SKM-1 (cell line): ENCODE measurements at regions not wholly inside any gene's neighbourhood (a gene's known extent, or its start where the extent isn't known, plus 50 kb on each side); places are given as distances from the start of the nearest gene placed in this dataset.
A peak's percentile ranks its signal among the peaks of the same experiment; 100 is the strongest.
"Not testable (repeated sequence)": the region's sequence is repeated elsewhere in the genome, so short reads cannot be mapped to it uniquely, and the experiment has no call there.

Experiments
- DNase-seq: peaks from one replicate; lab custom pipeline; 2025; ENCODE audit not compliant: unreplicated experiment; lab: John Stamatoyannopoulos, UW

DNA sequence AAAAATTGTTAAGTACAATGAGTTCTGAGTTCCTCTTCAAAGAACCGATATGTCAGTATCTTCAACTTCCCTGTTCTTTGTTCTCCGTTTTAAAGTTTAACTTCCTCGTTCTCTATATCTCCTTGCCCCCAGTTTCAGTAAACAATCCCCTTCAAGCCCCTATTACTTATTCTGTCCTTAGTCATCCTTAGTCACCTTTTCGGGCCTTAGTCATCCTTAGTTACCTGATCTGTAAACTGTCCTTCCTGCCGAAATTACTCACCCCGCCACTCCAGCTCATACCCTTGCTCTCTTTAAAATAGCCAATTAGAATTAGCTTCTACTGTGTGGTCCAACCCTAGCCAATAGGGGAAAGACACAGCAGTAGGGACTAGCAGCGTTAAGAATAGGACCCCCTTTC, 1165.6 kb downstream of the NSUN3 start:
- DNase-seq: peak; percentile 22

GRCh38 chr3:95235916-95236315, 1173.1 kb downstream of the NSUN3 start:
- no peak for DNase-seq

DNA sequence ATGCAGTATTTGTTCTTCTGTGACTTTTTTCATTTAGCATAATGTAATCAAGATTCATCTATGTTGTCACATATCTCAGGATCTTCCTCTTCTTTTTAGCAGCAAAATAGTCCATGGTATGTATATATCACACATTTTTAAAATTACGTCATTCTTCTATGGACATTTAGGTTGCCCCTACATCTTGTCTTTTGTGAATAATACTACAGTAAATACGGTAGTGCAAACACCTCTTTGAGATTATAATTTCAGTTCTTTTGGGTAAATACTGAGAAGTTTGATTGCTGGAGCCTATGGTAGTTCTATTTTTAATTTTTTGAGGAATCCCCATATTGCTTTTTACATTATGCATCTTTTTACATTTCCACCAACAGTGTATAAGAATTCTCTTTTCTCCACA, 1174.9 kb downstream of the NSUN3 start:
- no peak for DNase-seq

DNA sequence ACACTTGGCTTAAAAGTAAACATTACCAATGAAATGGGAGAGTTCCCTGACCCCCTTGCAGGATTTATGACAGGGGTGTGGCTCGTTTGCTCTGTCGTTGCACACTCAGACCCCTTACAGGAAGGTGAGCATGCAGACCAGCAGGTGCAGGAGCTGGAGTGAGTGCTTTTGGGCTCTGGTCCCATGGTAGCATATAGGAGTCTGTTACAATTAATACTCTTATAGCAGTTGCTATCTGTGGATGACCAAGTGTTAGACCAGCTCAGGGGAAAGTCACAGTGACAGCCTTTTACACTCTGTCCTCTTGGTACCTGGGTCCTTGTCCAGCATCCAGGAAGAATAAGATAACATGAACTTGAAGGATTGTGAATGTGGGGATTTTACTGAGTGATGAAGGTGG, 1177.5 kb downstream of the NSUN3 start:
- no peak for DNase-seq

GRCh38 chr3:95241256-95241655, 1178.4 kb downstream of the NSUN3 start:
- DNase-seq: not testable (repeated sequence)

- no peak for DNase-seq
Measured at GRCh38 chr3:95246413-95246812, 1183.6 kb downstream of the NSUN3 start.

- no peak for DNase-seq
Measured at GRCh38 chr3:95254061-95254460, 1191.2 kb downstream of the NSUN3 start.

DNA sequence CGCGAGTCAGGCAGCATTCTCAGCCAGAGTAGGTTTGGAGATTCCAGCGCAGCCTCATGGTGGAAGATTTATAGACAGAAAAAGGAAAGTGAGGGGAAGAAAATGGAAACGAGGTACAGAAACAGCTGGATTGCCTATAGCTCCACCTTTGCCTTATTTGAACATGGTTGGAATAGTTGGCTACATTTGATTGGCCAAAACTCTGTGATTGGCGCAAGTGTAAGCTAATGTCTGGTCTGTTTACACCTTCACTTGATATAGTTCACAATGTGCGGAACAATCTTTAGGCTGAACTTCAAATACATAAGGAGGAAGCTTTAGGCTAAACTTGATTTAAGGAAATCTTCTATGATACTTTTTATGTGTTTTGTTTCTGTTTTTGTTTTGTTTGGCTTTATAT, 1191.9 kb downstream of the NSUN3 start:
- DNase-seq: no peak

DNA sequence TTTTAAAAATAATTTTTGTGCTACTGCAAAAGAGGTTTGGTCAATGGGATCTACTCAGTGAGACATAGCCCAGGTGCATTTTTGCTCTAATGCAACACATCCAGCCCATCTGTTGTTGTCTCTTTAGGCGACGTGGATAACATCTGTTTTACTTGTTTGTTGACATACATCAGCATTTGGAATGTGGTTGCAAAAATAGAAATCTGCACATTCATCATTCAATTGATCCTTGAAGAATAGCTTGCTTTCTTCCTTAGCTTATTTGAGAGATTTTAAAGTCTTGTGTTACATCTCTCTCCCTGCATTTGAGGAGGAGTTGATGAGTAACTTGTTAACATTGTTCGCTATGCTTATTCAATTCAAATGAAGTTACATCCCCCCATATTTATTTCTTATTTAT, 1202.3 kb downstream of the NSUN3 start:
- DNase-seq: no peak

DNA sequence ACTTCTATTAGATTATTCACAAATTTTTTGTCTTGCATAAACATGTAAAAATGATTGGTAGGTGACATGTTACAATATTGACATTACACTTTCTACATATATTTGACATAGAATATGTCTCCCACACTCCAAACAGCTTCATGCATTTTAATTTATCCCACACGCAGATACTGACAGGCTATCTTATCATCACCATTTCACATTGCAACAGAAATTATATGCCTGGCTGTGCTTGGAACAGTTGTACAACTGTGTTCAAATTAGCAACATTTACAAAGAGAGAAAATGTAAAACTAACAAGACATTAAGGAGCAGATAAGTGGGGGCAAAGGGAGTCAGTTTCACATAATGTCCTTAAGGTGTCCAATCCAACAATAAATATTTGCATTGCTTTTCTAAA, 1208.5 kb downstream of the NSUN3 start:
- DNase-seq: no peak

GRCh38 chr3:95272166-95272565, 1209.3 kb downstream of the NSUN3 start:
- DNase-seq: no peak

GRCh38 chr3:95272781-95273180, 1209.9 kb downstream of the NSUN3 start:
- DNase-seq: no peak

- no peak for DNase-seq
Measured at GRCh38 chr3:95277613-95278012, 1214.8 kb downstream of the NSUN3 start.

DNA sequence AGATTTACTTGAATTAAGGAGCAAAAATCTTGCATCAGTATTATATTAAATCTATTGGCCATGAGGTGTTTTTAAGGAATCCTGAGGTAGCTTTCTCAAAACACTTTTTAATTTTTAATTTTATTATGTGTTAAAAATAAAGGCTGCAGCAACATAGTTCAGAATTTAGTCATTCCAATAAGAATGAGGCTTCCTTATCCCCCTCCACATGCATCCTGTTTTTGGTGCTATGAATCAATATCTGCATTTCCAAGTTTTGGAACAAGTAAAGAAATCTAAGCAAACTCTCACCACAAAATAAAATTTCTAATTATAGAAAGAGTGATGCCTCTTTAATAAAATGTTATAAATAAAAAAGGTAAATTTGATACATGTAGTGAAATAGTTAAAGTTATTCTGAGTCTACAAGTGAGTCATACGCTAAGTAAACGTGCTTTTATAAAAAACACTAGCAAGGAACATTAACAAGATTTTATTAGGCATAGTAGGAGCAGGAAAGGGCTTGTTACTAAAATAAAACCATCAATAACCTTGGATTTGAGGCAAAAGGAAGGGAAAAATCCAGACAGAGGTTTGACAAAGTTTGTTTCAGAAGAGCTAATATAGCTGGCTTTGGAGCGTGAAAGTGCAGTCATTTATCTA, 1218.0 kb downstream of the NSUN3 start:
- no peak for DNase-seq

- no peak for DNase-seq
Measured at GRCh38 chr3:95289295-95289694, 1226.4 kb downstream of the NSUN3 start.

DNA sequence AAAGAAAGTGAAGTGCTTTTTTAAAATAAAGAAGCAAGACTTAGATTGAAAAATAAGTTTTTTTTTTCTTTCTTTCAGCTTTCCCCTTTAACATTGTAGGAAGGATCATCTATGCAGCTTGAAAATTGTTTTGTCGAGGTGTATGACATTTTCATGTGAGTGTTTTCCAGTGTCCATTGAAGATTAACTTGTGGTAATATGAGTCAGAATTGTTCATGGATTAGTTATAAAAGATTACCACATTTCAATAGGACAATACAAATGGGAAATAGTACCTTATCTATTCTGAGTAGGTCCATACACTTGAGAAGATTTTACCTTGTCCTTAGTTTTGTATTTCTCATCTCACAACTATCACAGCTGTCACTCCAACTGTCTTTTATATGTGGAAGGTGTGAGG, 1234.7 kb downstream of the NSUN3 start:
- no peak for DNase-seq

GRCh38 chr3:95302044-95302443, 1239.2 kb downstream of the NSUN3 start:
- no peak for DNase-seq

GRCh38 chr3:95310560-95310959, 1247.7 kb downstream of the NSUN3 start:
- DNase-seq: no peak

DNA sequence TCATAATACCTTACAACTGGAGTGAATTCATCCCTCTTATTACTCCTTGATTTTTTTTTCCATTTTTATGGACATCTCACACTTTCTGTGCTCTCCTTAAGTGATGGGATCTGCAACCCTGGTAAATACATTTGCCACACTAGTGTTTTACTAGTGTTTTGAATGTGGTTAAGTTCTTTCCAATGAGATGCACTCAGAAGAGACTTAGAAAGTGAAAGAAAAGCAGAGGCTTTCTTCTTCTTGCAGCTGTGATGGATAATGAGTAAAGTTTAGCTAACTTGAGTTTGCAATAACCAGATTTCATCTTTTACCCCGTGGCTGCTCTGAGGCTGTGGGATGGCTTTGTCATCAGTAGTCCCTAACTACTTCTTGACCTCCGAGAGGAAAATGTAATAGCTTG, 1248.4 kb downstream of the NSUN3 start:
- DNase-seq: no peak

DNA sequence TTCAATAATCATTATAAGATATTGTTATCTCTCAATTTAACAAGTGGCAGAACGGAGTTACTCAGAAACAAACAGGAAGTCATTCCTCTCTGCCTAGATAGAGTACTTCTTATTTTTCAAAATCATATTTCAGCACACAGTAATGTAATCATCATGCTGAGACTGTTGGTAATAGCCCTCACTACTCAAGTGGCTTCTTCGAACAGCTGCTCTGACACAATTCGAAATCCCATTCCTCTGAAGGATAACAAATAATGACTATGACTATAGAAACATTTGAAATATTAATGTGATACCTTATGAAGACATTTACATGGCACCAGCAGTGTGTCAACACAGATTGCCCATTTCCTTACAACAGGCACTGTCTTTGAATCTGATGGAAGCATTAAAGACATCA, 1249.8 kb downstream of the NSUN3 start:
- no peak for DNase-seq

DNA sequence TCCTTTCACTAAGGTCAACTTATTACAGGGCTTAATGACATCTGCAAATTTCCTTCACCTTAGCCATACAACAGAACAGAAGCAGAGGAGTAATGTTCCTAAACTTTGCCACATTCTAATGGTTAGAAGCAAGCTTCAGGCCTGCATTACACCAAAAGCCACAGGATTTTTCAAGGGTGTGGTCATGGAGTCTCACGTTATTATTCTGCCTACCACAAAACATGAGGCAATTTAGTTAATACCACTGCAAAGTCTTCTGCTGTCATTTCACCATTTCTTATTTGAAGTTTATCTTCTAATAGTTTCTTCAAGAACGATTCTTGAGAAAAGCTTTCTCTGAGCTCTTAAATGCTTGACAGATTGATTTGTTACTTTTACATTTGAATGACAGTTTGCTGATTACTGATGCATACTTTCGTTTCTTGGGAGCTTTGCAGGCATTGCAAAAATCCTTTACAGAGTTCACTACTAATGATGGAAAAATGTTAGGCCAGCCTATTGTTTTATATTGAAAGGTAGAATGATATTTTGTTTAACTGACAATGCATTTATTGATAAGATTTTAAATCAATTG, 1257.1 kb downstream of the NSUN3 start:
- DNase-seq: no peak

GRCh38 chr3:95327478-95327877, 1264.6 kb downstream of the NSUN3 start:
- DNase-seq: no peak

DNA sequence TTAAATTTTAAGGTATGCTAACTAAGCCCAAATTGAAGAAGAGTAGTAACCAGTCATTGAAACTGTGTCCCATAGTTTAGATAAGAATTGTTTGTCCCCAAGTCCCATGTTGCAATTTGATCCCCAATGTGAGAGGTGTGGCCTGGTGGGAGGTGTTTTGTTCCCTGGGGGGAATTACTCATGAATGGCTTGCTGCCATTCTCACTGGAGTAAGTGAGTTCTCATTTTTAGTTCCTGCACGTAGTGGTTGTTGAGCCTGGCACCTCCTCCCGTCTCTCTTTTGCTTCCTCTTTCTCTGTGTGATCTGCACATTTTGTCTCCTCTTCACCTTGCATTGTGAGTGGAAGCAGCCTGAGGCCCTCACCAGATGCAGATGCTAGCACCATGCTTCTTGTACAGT, 1271.0 kb downstream of the NSUN3 start:
- peak; percentile 10 for DNase-seq
